ENCODE measurements at regions not wholly inside any gene's neighbourhood (a gene's known extent, or its start where the extent isn't known, plus 50 kb on each side); places are given as distances from the start of the nearest gene placed in this dataset.
"Not testable (repeated sequence)": the region's sequence is repeated elsewhere in the genome, so short reads cannot be mapped to it uniquely, and the experiment has no call there.

- DNase-seq (ENCODE audit: low read depth in 3 of 3): no peak
These were observed 1337.4 kb downstream of the FSCB start for GRCh38 chr14:43169722-43170121.

- no peak for DNase-seq (ENCODE audit: low read depth in 3 of 3)
These were observed 1338.6 kb downstream of the FSCB start for GRCh38 chr14:43168371-43168925.

- DNase-seq (ENCODE audit: low read depth in 3 of 3): no peak
These were observed 1340.9 kb downstream of the FSCB start for GRCh38 chr14:43166163-43166562.

GRCh38 chr14:43165651-43166050 is 1341.4 kb downstream of the FSCB start:
- no peak for DNase-seq (ENCODE audit: low read depth in 3 of 3)

GRCh38 chr14:43161477-43161876 is 1345.6 kb downstream of the FSCB start:
- DNase-seq (ENCODE audit: low read depth in 3 of 3): no peak

GRCh38 chr14:43157661-43158060 is 1349.4 kb downstream of the FSCB start:
- DNase-seq (ENCODE audit: low read depth in 3 of 3): no peak

GRCh38 chr14:43155924-43156323 is 1351.2 kb downstream of the FSCB start:
- DNase-seq (ENCODE audit: low read depth in 3 of 3): no peak

GRCh38 chr14:43155258-43155657 is 1351.8 kb downstream of the FSCB start:
- no peak for DNase-seq (ENCODE audit: low read depth in 3 of 3)

GRCh38 chr14:43147485-43147884 is 1359.6 kb downstream of the FSCB start:
- no peak for DNase-seq (ENCODE audit: low read depth in 3 of 3)

GRCh38 chr14:43145361-43145760 is 1361.7 kb downstream of the FSCB start:
- no peak for DNase-seq (ENCODE audit: low read depth in 3 of 3)

- no peak for DNase-seq (ENCODE audit: low read depth in 3 of 3)
These were observed 1364.0 kb downstream of the FSCB start for GRCh38 chr14:43143106-43143505.

GRCh38 chr14:43141636-43142191 is 1365.4 kb downstream of the FSCB start:
- no peak for DNase-seq (ENCODE audit: low read depth in 3 of 3)

GRCh38 chr14:43140453-43140852 is 1366.6 kb downstream of the FSCB start:
- DNase-seq (ENCODE audit: low read depth in 3 of 3): no peak

- no peak for DNase-seq (ENCODE audit: low read depth in 3 of 3)
These were observed 1371.1 kb downstream of the FSCB start for GRCh38 chr14:43135877-43136411.

- no peak for DNase-seq (ENCODE audit: low read depth in 3 of 3)
These were observed 1374.6 kb downstream of the FSCB start for GRCh38 chr14:43132441-43132840.

- not testable (repeated sequence) for DNase-seq (ENCODE audit: low read depth in 3 of 3)
These were observed 1378.7 kb downstream of the FSCB start for GRCh38 chr14:43128429-43128828.

- DNase-seq (ENCODE audit: low read depth in 3 of 3): not testable (repeated sequence)
These were observed 1379.2 kb downstream of the FSCB start for GRCh38 chr14:43127874-43128273.

- no peak for DNase-seq (ENCODE audit: low read depth in 3 of 3)
These were observed 1383.5 kb downstream of the FSCB start for GRCh38 chr14:43123544-43123943.

GRCh38 chr14:43119672-43120071 is 1387.4 kb downstream of the FSCB start:
- DNase-seq (ENCODE audit: low read depth in 3 of 3): no peak

GRCh38 chr14:43116341-43116740 is 1390.7 kb downstream of the FSCB start:
- DNase-seq (ENCODE audit: low read depth in 3 of 3): no peak

- DNase-seq (ENCODE audit: low read depth in 3 of 3): no peak
These were observed 1401.8 kb downstream of the FSCB start for GRCh38 chr14:43105305-43105704.

- DNase-seq (ENCODE audit: low read depth in 3 of 3): no peak
These were observed 1416.7 kb downstream of the FSCB start for GRCh38 chr14:43090380-43090779.

GRCh38 chr14:43087666-43088065 is 1419.4 kb downstream of the FSCB start:
- DNase-seq (ENCODE audit: low read depth in 3 of 3): no peak

GRCh38 chr14:43085819-43086218 is 1421.3 kb downstream of the FSCB start:
- no peak for DNase-seq (ENCODE audit: low read depth in 3 of 3)
